ENCODE measurements at regions not wholly inside any gene's neighbourhood (a gene's known extent, or its start where the extent isn't known, plus 50 kb on each side); places are given as distances from the start of the nearest gene placed in this dataset.
"Not testable (repeated sequence)": the region's sequence is repeated elsewhere in the genome, so short reads cannot be mapped to it uniquely, and the experiment has no call there.

GRCh38 chr17:33910200-33910857 is 344.8 kb upstream of the CCL2 start:
- DNase-seq, result no peak

- no peak for DNase-seq
These were observed 341.0 kb upstream of the CCL2 start for GRCh38 chr17:33914125-33914524.

GRCh38 chr17:33922971-33923370 is 332.1 kb upstream of the CCL2 start:
- no peak for DNase-seq

- no peak for DNase-seq
These were observed 331.0 kb upstream of the CCL2 start for GRCh38 chr17:33924104-33924503.

GRCh38 chr17:33925649-33926048 is 329.4 kb upstream of the CCL2 start:
- DNase-seq, result no peak

GRCh38 chr17:33927732-33928133 is 327.4 kb upstream of the CCL2 start:
- no peak for DNase-seq

GRCh38 chr17:33929181-33929724 is 325.8 kb upstream of the CCL2 start:
- DNase-seq, result no peak

- DNase-seq, result not testable (repeated sequence)
These were observed 323.8 kb upstream of the CCL2 start for GRCh38 chr17:33931148-33931814.

- DNase-seq, result no peak
These were observed 322.1 kb upstream of the CCL2 start for GRCh38 chr17:33932996-33933395.

GRCh38 chr17:33933576-33933975 is 321.5 kb upstream of the CCL2 start:
- DNase-seq, result no peak

GRCh38 chr17:33934696-33935095 is 320.4 kb upstream of the CCL2 start:
- no peak for DNase-seq

GRCh38 chr17:33935822-33936221 is 319.3 kb upstream of the CCL2 start:
- DNase-seq, result no peak

- DNase-seq, result no peak
These were observed 318.3 kb upstream of the CCL2 start for GRCh38 chr17:33936764-33937163.

GRCh38 chr17:33939959-33940358 is 315.1 kb upstream of the CCL2 start:
- no peak for DNase-seq

GRCh38 chr17:33940769-33941370 is 314.2 kb upstream of the CCL2 start:
- no peak for DNase-seq

- no peak for DNase-seq
These were observed 313.3 kb upstream of the CCL2 start for GRCh38 chr17:33941744-33942143.

GRCh38 chr17:33942414-33942813 is 312.7 kb upstream of the CCL2 start:
- DNase-seq, result no peak

- no peak for DNase-seq
These were observed 310.7 kb upstream of the CCL2 start for GRCh38 chr17:33944412-33944811.

GRCh38 chr17:33944826-33945225 is 310.3 kb upstream of the CCL2 start:
- DNase-seq, result no peak

- no peak for DNase-seq
These were observed 309.2 kb upstream of the CCL2 start for GRCh38 chr17:33945646-33946546.

GRCh38 chr17:33947762-33948161 is 307.3 kb upstream of the CCL2 start:
- no peak for DNase-seq

GRCh38 chr17:33948309-33948708 is 306.8 kb upstream of the CCL2 start:
- no peak for DNase-seq

GRCh38 chr17:33949100-33949499 is 306.0 kb upstream of the CCL2 start:
- no peak for DNase-seq
